Hippocampal formation (tissue), 2 donors: ENCODE measurements at regions not wholly inside any gene's neighbourhood (a gene's known extent, or its start where the extent isn't known, plus 50 kb on each side); places are given as distances from the start of the nearest gene placed in this dataset.

Experiments used
- DNase-seq, 2 donors: peaks; one replicate each; lab custom pipeline; 2025; lab: John Stamatoyannopoulos, UW

DNA sequence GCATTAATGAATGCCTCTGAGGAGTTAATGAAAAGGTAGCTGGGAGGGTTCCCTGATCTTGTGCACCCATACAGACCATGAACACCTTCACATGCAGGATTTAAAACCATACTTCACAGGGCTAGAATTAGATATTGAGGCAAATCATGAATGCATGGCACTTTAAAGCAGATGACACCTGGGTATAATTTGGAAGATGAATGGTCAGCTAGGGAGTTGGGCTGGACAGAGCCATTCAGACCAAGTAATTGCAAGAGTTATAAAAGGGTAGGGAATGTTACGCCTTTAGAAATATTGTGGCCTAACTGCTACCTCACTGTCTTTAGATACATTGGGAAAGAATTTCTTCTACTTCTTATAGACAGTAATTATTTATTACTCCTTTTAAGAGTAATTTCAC lies 89.1 kb upstream of the ZNF827 start:
- DNase-seq = no peak

DNA sequence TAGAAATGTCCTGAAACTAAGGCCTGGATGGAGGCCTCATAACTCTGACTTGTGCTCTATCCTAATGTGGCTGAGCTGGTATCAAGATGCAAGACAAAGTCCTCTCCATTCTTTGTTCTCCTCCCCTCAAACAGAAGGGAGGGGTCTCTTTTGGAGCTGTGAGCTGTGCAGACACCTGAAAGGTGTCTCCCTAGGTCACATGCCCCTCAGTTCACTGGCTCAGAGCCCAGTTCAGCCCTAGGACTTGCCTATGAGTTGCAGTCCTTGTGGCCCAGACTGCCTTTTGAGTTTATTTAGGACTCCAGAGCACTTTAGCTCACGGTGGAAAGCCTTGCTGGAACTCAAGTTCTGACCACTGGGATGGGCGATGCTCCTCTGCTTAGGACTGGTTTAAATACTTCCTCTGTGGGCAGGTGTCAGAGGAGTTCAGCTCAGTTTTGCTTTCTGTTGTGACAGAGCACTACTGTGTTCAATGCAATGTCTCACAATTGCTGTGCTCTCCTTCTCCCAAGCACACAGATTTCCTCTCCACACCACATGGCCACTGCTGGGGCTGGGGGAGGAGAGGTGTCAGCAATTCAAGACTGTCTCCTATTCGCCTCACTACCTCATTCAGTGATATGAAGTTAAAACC lies 84.8 kb upstream of the ZNF827 start:
- DNase-seq = no peak

DNA sequence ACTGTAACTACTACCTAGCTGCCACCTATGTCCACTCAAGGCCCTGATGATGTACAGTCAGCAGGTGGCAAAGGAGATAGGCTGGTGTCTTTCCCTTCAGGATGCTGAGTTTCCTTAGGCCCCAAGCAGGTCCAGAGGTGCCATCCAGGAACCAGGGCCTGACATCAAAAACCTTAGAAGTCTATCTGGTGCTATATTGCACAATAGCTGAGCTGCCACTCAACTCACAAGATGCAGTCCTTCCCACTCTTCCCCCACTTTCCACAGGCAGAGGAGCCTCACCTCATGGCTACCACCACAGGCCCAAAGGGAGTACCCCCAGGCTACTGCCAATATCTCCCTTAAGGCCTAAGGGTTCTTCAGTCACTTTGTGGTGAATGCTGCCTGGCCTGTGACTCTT lies 83.9 kb upstream of the ZNF827 start:
- DNase-seq = no peak

DNA sequence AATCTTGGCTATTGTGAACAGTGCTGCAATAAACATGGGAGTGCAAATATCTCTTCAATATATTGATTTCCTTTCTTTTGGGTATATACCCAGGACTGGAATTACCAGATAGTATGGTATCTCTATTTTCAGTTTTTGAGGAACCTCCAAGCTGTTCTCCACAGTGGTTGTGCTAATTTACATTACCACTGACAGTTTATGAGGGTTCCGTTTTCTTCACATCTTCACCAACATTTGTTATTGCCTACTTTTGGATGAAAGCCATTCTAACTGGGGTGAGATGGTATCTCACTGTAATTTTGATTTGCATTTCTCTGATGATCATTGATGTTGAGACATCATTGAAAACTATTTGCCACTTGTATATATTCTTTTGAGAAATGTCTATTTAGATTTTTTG lies 79.6 kb upstream of the ZNF827 start:
- DNase-seq = no peak

DNA sequence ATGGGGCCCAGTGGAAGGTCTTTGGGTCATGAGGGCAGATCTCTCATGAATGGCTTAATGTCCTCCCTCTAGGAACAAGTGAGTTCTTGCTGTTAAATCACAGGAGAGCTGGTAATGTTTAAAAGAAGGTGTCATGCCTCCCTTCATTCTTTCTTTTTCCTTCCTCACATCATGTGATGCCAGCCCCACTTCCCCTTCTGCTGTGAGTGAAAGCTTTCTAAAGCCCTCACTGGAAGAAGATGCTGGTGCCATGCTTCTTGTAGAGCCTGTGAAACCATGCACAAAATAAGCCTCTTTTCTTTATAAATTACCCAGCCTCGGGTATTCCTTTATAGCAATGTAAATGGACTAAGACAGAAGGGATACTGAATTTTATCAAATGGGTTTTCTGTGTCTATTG lies 66.1 kb upstream of the ZNF827 start:
- no peak for DNase-seq

DNA sequence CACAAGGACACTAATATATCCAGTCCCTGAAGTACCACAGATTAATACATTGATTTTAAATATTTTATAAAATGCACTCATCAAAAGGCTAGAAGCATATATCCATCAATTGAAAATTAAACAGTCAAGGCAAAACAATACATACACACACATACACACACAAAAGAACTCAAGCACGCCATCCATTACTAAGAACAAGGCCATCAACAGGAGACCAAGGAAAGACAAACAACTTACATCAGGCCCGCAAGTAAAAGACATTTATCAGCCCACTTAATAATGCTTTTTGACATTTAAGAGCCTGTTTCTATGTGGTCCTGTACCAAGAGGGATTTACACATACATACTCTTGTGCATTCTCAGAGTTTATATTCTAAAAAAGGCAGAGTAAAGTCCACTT lies 50.0 kb upstream of the ZNF827 start:
- no peak for DNase-seq
